K562 (cell line): ENCODE measurements at regions not wholly inside any gene's neighbourhood (a gene's known extent, or its start where the extent isn't known, plus 50 kb on each side); places are given as distances from the start of the nearest gene placed in this dataset.
"Not testable (repeated sequence)": the region's sequence is repeated elsewhere in the genome, so short reads cannot be mapped to it uniquely, and the experiment has no call there.

Experiments
- ATAC-seq: fragments of 200-7000 bp; cut with Tn5 transposase; 3 replicates; pipeline ENCODE4 v1.9.1; 2020; ENCODE audit warnings: moderate library complexity
- BruUV-seq: library from RNA; stranded (reverse); fragments of 400-500 nt; replicated peaks from 2 replicates; lab custom pipeline; 2021; lab: Mats Ljungman, UMichigan
- CTCF ChIA-PET: fragments of 300-600 bp; formaldehyde crosslinking; extraction: SDS; loops from one replicate; lab custom pipeline; 2021; ENCODE audit warnings: low intra/inter-chr PET ratio; lab: Yijun Ruan, JAX
- POLR2A ChIA-PET: fragments of 300-600, 350-650 bp; sonication (Branson Sonifier 250); formaldehyde crosslinking; extraction: SDS; loops from one replicate; lab custom pipeline; 2021; ENCODE audit warnings: antibody characterized with exemption, inconsistent platforms; lab: Yijun Ruan, JAX
- DNase-seq, 4 experiments: peaks; one replicate each; pipeline versions ENCODE4 v3.0.0 to v3.0.0-alpha.2; 2011 to 2018; ENCODE audit warnings: low spot score in 3 of 4, mixed read lengths in 3 of 4; ENCODE audit errors: extremely low read depth in 1 of 4
- FAIRE-seq: peaks from 2 replicates; lab custom pipeline; 2011; peaks lifted over from hg19 to GRCh38; lab: Jason Lieb, UNC
- H2AFZ ChIP-seq: 2 replicates; pipeline ENCODE4 v1.6.0; 2011; ENCODE audit warnings: low read depth, low read length, control low read depth, inconsistent platforms
- H3K27ac ChIP-seq: fragments of 200-600 bp; 3 replicates; pipeline ENCODE4 v1.8.0; 2011; ENCODE audit warnings: low read depth, mild to moderate bottlenecking, control low read depth, inconsistent platforms, low read length, moderate library complexity, mixed read lengths; ENCODE audit errors: extremely low read depth
- H3K27me3 ChIP-seq, 2 experiments: fragments of 300-600 bp in 1 of 2; 2 replicates in 1 of 2; 3 replicates in 1 of 2; pipeline versions ENCODE4 v1.6.0 to v1.8.0; 2011; ENCODE audit warnings: inconsistent platforms in 2 of 2, low read length in 2 of 2, mild to moderate bottlenecking in 1 of 2, mixed read lengths in 1 of 2, moderate library complexity in 1 of 2; ENCODE audit not compliant: control insufficient read depth in 2 of 2, insufficient read depth in 2 of 2
- H3K36me3 ChIP-seq: fragments of 300-600 bp; 3 replicates; pipeline ENCODE4 v1.8.0; 2011; ENCODE audit warnings: mild to moderate bottlenecking, low read length, inconsistent platforms; ENCODE audit not compliant: control insufficient read depth, insufficient read depth
- H3K4me1 ChIP-seq, 2 experiments: fragments of 200-600 bp in 1 of 2; replicated peaks in 1 of 2; 2 replicates in 1 of 2; 3 replicates in 1 of 2; pipeline versions ENCODE4 v1.5.1 to v1.8.0; 2011; ENCODE audit warnings: inconsistent platforms in 2 of 2, low read length in 2 of 2, mild to moderate bottlenecking in 1 of 2, mixed read lengths in 1 of 2, moderate library complexity in 1 of 2; ENCODE audit not compliant: control insufficient read depth in 2 of 2, insufficient read depth in 2 of 2
- H3K4me2 ChIP-seq: 2 replicates; pipeline ENCODE4 v1.6.1; 2011; ENCODE audit warnings: low read length, control low read depth, inconsistent platforms, mixed read lengths; ENCODE audit not compliant: insufficient read depth
- H3K4me3 ChIP-seq: fragments of 200-600 bp; sonication (generic), shearing (Covaris generic); 2 replicates; pipeline ENCODE4 v1.5.1; 2016; ENCODE audit warnings: control low read depth, inconsistent platforms
- H3K79me2 ChIP-seq: fragments of 200-600 bp; 3 replicates; pipeline ENCODE4 v1.8.0; 2011; ENCODE audit warnings: low read length, inconsistent platforms; ENCODE audit not compliant: control insufficient read depth, insufficient read depth
- H3K9ac ChIP-seq, 2 experiments: 2 replicates each; pipeline versions ENCODE4 v1.6.0 to v1.6.1; 2011; ENCODE audit warnings: low read depth in 2 of 2, low read length in 2 of 2, control low read depth in 1 of 2, inconsistent platforms in 1 of 2, mild to moderate bottlenecking in 1 of 2, mixed read lengths in 1 of 2; ENCODE audit not compliant: insufficient read depth in 1 of 2
- H3K9me1 ChIP-seq: one replicate; pipeline ENCODE4 v1.6.0; 2011; ENCODE audit warnings: inconsistent platforms, mild to moderate bottlenecking, low read length, moderate library complexity; ENCODE audit not compliant: control insufficient read depth, insufficient read depth
- H3K9me3 ChIP-seq: replicated peaks from 2 replicates; pipeline ENCODE4 v1.5.1; 2011; ENCODE audit warnings: low read depth, low read length, inconsistent platforms; ENCODE audit not compliant: control insufficient read depth, insufficient read depth
- H4K20me1 ChIP-seq: replicated peaks from 2 replicates; pipeline ENCODE4 v1.6.1; 2011; ENCODE audit warnings: low read length, inconsistent platforms, mixed read lengths; ENCODE audit not compliant: control insufficient read depth, insufficient read depth
- EHMT2 ChIP-seq: fragments of 450-650 bp; IDR thresholded peaks from 2 replicates; pipeline ENCODE4 v1.6.1; 2018; ENCODE audit warnings: antibody characterized with exemption
- NEUROD1 ChIP-seq: fragments of 150-350 bp; IDR thresholded peaks from 2 replicates; pipeline ENCODE4 v1.6.1; 2014; ENCODE audit warnings: borderline replicate concordance, low read length, low read depth; ENCODE audit not compliant: partially characterized antibody
- WGBS: fragments of 100-300 bp; shearing (Covaris generic); methylation state at CpG from one replicate; pipeline ENCODE4 v1.1.6; 2016; ENCODE audit warnings: low coverage, mixed read lengths; ENCODE audit not compliant: insufficient coverage; ENCODE audit errors: missing lambda C conversion rate; 5-methylcytosine and 5-hydroxymethylcytosine counted together
- in situ Hi-C: fragments of 300-500 bp; cut with MboI; formaldehyde crosslinking; loops from 4 replicates; pipeline ENCODE4 v1.15.0; 2018; ENCODE audit warnings: inconsistent platforms, mixed read lengths
- intact Hi-C: fragments of 100-400 bp; cut with micrococcal nuclease; formaldehyde crosslinking; loops from 2 replicates; pipeline ENCODE4 v1.14.2; 2022

- FAIRE-seq, result no peak
- H3K9me1 ChIP-seq, result no peaks in the 10 kb centered on the region
- POLR2A ChIA-PET, result no interaction called here
- H3K4me1 ChIP-seq, result no peaks in the 10 kb centered on the region
- H3K9ac ChIP-seq, result no peak overlapping the region
- H3K4me2 ChIP-seq, result no peak overlapping the region
- TF ChIP-seq EHMT2 (no peak), NEUROD1 (no peak)
- no peak overlapping the region for H3K27ac ChIP-seq
- intact Hi-C loops (no loop called here), in situ Hi-C loops (no loop called here)
- H2AFZ ChIP-seq, result no peak overlapping the region
- peaks cover 3% of the 10 kb centered on the region; the same call in 1 of the 2 replicates for H3K9me3 ChIP-seq
- no peaks in the 10 kb centered on the region for H3K27me3 ChIP-seq
- H3K79me2 ChIP-seq, result no peaks in the 10 kb centered on the region
- no peak for DNase-seq
- no peak overlapping the region for H3K4me3 ChIP-seq
- BruUV-seq, result no TSS peak
- CTCF ChIA-PET, result interaction anchor here (0.6 kb wide), 1 partner anchor 237 kb away, joined by 4 read pairs; no protein-coding TSS in a partner anchor
- no peak for ATAC-seq
- no peaks in the 10 kb centered on the region for H4K20me1 ChIP-seq
- no peaks in the 10 kb centered on the region for H3K36me3 ChIP-seq
Measured at GRCh38 chr6:82467338-82467737, 103.7 kb downstream of the TPBG start.

DNA sequence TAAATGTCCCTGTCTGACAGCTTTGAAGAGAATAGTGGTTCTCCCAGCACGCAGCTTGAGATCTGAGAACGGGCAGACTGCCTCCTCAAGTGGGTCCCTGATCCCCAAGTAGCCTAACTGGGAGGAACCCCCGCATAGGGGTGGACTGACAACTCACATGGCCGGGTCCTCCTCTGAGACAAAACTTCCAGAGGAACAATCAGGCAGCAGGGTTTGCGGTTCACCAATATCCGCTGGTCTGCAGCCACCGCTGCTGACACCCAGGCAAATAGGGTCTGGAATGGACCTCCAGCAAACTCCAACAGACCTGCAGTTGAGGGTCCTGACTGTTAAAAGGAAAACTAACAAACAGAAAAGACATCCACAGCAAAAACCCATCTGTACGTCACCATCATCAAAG lies 106.5 kb downstream of the TPBG start:
- H3K9me3 ChIP-seq, intact Hi-C loops, in situ Hi-C loops, H3K4me3 ChIP-seq, H3K36me3 ChIP-seq, H4K20me1 ChIP-seq, H3K79me2 ChIP-seq, H2AFZ ChIP-seq, POLR2A ChIA-PET, BruUV-seq, CTCF ChIA-PET, H3K27ac ChIP-seq, H3K9ac ChIP-seq, H3K27me3 ChIP-seq, FAIRE-seq, ATAC-seq, H3K4me1 ChIP-seq, H3K9me1 ChIP-seq, H3K4me2 ChIP-seq, DNase-seq: not testable (repeated sequence)
- 2% methylated on average over 7 of the region's 8 CpGs for WGBS

- H3K27me3 ChIP-seq, ATAC-seq, H3K27ac ChIP-seq, H3K36me3 ChIP-seq, H3K9me1 ChIP-seq, intact Hi-C loops, FAIRE-seq, H3K4me2 ChIP-seq, BruUV-seq, H4K20me1 ChIP-seq, H3K9ac ChIP-seq, DNase-seq, H3K4me1 ChIP-seq, H3K79me2 ChIP-seq, POLR2A ChIA-PET, in situ Hi-C loops, H3K9me3 ChIP-seq, CTCF ChIA-PET, H2AFZ ChIP-seq, H3K4me3 ChIP-seq: not testable (repeated sequence)
- 0% methylated on average over 3 of the region's 5 CpGs for whole genome bisulfite sequencing
Measured at GRCh38 chr6:82475106-82475505, 111.5 kb downstream of the TPBG start.
